OCI-LY3 (cell line): ENCODE measurements at regions not wholly inside any gene's neighbourhood (a gene's known extent, or its start where the extent isn't known, plus 50 kb on each side); places are given as distances from the start of the nearest gene placed in this dataset.

Experiments used
- H2AFZ ChIP-seq: fragments of 200-600, 300-600 bp; shearing (Covaris generic); 2 replicates; pipeline ENCODE4 v1.6.0; 2014; ENCODE audit warnings: antibody characterized with exemption, low read depth, low read length
- H3K27ac ChIP-seq: fragments of 200-600, 300-600 bp; sonication (generic); 2 replicates; pipeline ENCODE4 v1.5.1; 2014; ENCODE audit warnings: mild to moderate bottlenecking, low read length, moderate library complexity, mixed read lengths
- H3K27me3 ChIP-seq: fragments of 200-600, 300-600 bp; sonication (generic); 2 replicates; pipeline ENCODE4 v1.6.1; 2014; ENCODE audit warnings: low read depth, low read length, mixed read lengths
- H3K36me3 ChIP-seq: fragments of 200-600, 300-600 bp; sonication (generic); replicated peaks from 2 replicates; pipeline ENCODE3; 2014; ENCODE audit warnings: low read depth, low read length, mixed read lengths
- H3K4me1 ChIP-seq: fragments of 300-600, 200-600 bp; sonication (generic); 2 replicates; pipeline ENCODE4 v1.6.1; 2014; ENCODE audit warnings: low read length, mixed read lengths
- H3K4me2 ChIP-seq: fragments of 200-600, 300-600 bp; sonication (generic); 2 replicates; pipeline ENCODE4 v1.6.1; 2014; ENCODE audit warnings: low read length, mixed read lengths
- H3K4me3 ChIP-seq: fragments of 300-600, 200-600 bp; sonication (generic); 2 replicates; pipeline ENCODE4 v1.5.1; 2014; ENCODE audit warnings: antibody characterized with exemption, mild to moderate bottlenecking, low read length, moderate library complexity
- H3K79me2 ChIP-seq: fragments of 300-600, 200-600 bp; shearing (Covaris generic); 2 replicates; pipeline ENCODE4 v1.6.1; 2014; ENCODE audit warnings: mild to moderate bottlenecking, low read length, mixed read lengths
- H3K9ac ChIP-seq: fragments of 300-600, 200-600 bp; shearing (Covaris generic); 2 replicates; pipeline ENCODE4 v1.6.0; 2014; ENCODE audit warnings: mild to moderate bottlenecking, low read length, moderate library complexity
- H3K9me3 ChIP-seq: fragments of 200-600, 300-600 bp; shearing (Covaris generic); 2 replicates; pipeline ENCODE4 v1.6.1; 2014; ENCODE audit warnings: low read length, mixed read lengths; ENCODE audit not compliant: insufficient read depth
- H4K20me1 ChIP-seq: fragments of 200-600, 300-600 bp; sonication (generic); 2 replicates; pipeline ENCODE4 v1.6.1; 2016; ENCODE audit warnings: low read length, mixed read lengths; ENCODE audit not compliant: insufficient read depth
- CTCF ChIP-seq: fragments of 200-600, 300-600 bp; sonication (generic); IDR thresholded peaks from 2 replicates; pipeline ENCODE4 v1.5.1; 2014; ENCODE audit warnings: antibody characterized with exemption, low read length, low read depth
- EZH2phosphoT487 ChIP-seq: fragments of 200-600 bp; shearing (Covaris generic); IDR thresholded peaks from 2 replicates; pipeline ENCODE4 v1.6.1; 2018; ENCODE audit warnings: antibody characterized with exemption, mixed run types, low read depth

GRCh38 chr3:144523396-144523795, 551.8 kb downstream of the DIPK2A start:
- no peaks in the 10 kb centered on the region for H3K27me3 ChIP-seq
- no peaks in the 10 kb centered on the region for H3K9me3 ChIP-seq
- peaks cover 13% of the 10 kb centered on the region for H3K4me1 ChIP-seq
- no peak overlapping the region for H3K4me2 ChIP-seq
- no peak overlapping the region for H3K4me3 ChIP-seq
- TF ChIP-seq CTCF (no peak), EZH2phosphoT487 (no peak)
- no peaks in the 10 kb centered on the region for H3K79me2 ChIP-seq
- no peak overlapping the region for H3K27ac ChIP-seq
- H3K36me3 ChIP-seq = no peaks in the 10 kb centered on the region
- H4K20me1 ChIP-seq = no peaks in the 10 kb centered on the region
- H2AFZ ChIP-seq = no peak overlapping the region
- H3K9ac ChIP-seq = no peak overlapping the region

- Histone ChIP-seq H3K4me3 (no peak overlapping the region), H3K36me3 (no peaks in the 10 kb centered on the region), H3K79me2 (no peaks in the 10 kb centered on the region), H3K9me3 (no peaks in the 10 kb centered on the region), H3K27me3 (no peaks in the 10 kb centered on the region), H3K9ac (no peak overlapping the region), H3K4me1 (peaks cover 13% of the 10 kb centered on the region), H3K4me2 (peak overlapping the region; percentile 25), H3K27ac (no peak overlapping the region), H2AFZ (peak overlapping the region; percentile 7; the same call in 1 of the 2 replicates), H4K20me1 (no peaks in the 10 kb centered on the region)
- TF ChIP-seq EZH2phosphoT487 = no peak
- no peak for TF ChIP-seq CTCF
These were observed 552.9 kb downstream of the DIPK2A start for GRCh38 chr3:144524531-144524930.

- H2AFZ ChIP-seq = no peak overlapping the region
- no peak overlapping the region for H3K4me3 ChIP-seq
- H3K4me1 ChIP-seq = peaks cover 1% of the 10 kb centered on the region
- no peak for TF ChIP-seq EZH2phosphoT487
- no peak for TF ChIP-seq CTCF
- H3K79me2 ChIP-seq = no peaks in the 10 kb centered on the region
- H3K9me3 ChIP-seq = no peaks in the 10 kb centered on the region
- no peaks in the 10 kb centered on the region for H3K36me3 ChIP-seq
- no peak overlapping the region for H3K27ac ChIP-seq
- no peak overlapping the region for H3K9ac ChIP-seq
- H3K27me3 ChIP-seq = no peaks in the 10 kb centered on the region
- H3K4me2 ChIP-seq = no peak overlapping the region
- H4K20me1 ChIP-seq = no peaks in the 10 kb centered on the region
These were observed 557.9 kb downstream of the DIPK2A start for GRCh38 chr3:144529566-144529965.

GRCh38 chr3:144544871-144545270, 573.2 kb downstream of the DIPK2A start:
- no peaks in the 10 kb centered on the region for H3K27me3 ChIP-seq
- no peak overlapping the region for H3K4me2 ChIP-seq
- H2AFZ ChIP-seq = no peak overlapping the region
- no peaks in the 10 kb centered on the region for H3K79me2 ChIP-seq
- peaks cover 11% of the 10 kb centered on the region for H3K4me1 ChIP-seq
- H3K4me3 ChIP-seq = no peak overlapping the region
- TF ChIP-seq CTCF (no peak), EZH2phosphoT487 (no peak)
- H3K36me3 ChIP-seq = no peaks in the 10 kb centered on the region
- no peak overlapping the region for H3K27ac ChIP-seq
- no peaks in the 10 kb centered on the region for H4K20me1 ChIP-seq
- no peaks in the 10 kb centered on the region for H3K9me3 ChIP-seq
- no peak overlapping the region for H3K9ac ChIP-seq
